SKM-1 treated with dmso at 0.1 percent for 144 hours (cell line): ENCODE measurements at regions not wholly inside any gene's neighbourhood (a gene's known extent, or its start where the extent isn't known, plus 50 kb on each side); places are given as distances from the start of the nearest gene placed in this dataset.

ENCODE experiments used
- DNase-seq: peaks from one replicate; lab custom pipeline; 2025; ENCODE audit not compliant: unreplicated experiment; lab: John Stamatoyannopoulos, UW

GRCh38 chr2:128623776-128624761 is 305.4 kb upstream of the HS6ST1 start:
- peak; percentile 37 for DNase-seq

- no peak for DNase-seq
These were observed 306.3 kb upstream of the HS6ST1 start for GRCh38 chr2:128624956-128625355.

- DNase-seq = no peak
These were observed 306.8 kb upstream of the HS6ST1 start for GRCh38 chr2:128625421-128625820.

GRCh38 chr2:128625963-128626759 is 307.5 kb upstream of the HS6ST1 start:
- DNase-seq = no peak

- DNase-seq = no peak
These were observed 308.3 kb upstream of the HS6ST1 start for GRCh38 chr2:128626760-128627511.

- DNase-seq = no peak
These were observed 309.5 kb upstream of the HS6ST1 start for GRCh38 chr2:128628206-128628605.

GRCh38 chr2:128628996-128629395 is 310.3 kb upstream of the HS6ST1 start:
- no peak for DNase-seq

- DNase-seq = no peak
These were observed 312.5 kb upstream of the HS6ST1 start for GRCh38 chr2:128630974-128631697.

- DNase-seq = no peak
These were observed 313.2 kb upstream of the HS6ST1 start for GRCh38 chr2:128631698-128632500.

- no peak for DNase-seq
These were observed 313.8 kb upstream of the HS6ST1 start for GRCh38 chr2:128632501-128632800.

GRCh38 chr2:128633501-128633900 is 314.8 kb upstream of the HS6ST1 start:
- DNase-seq = no peak

GRCh38 chr2:128635361-128635900 is 316.8 kb upstream of the HS6ST1 start:
- DNase-seq = no peak

GRCh38 chr2:128636802-128637147 is 318.1 kb upstream of the HS6ST1 start:
- DNase-seq = no peak

- no peak for DNase-seq
These were observed 318.9 kb upstream of the HS6ST1 start for GRCh38 chr2:128637481-128638155.

GRCh38 chr2:128638341-128639119 is 319.9 kb upstream of the HS6ST1 start:
- DNase-seq = no peak

- DNase-seq = no peak
These were observed 320.4 kb upstream of the HS6ST1 start for GRCh38 chr2:128639120-128639477.

GRCh38 chr2:128639693-128640092 is 321.0 kb upstream of the HS6ST1 start:
- DNase-seq = no peak

- DNase-seq = no peak
These were observed 321.6 kb upstream of the HS6ST1 start for GRCh38 chr2:128640166-128640844.
